Epithelial cell of esophagus (primary cell): ENCODE measurements at regions not wholly inside any gene's neighbourhood (a gene's known extent, or its start where the extent isn't known, plus 50 kb on each side); places are given as distances from the start of the nearest gene placed in this dataset.

Experiments used
- DNase-seq: peaks from one replicate; pipeline ENCODE4 v3.0.0; 2010; ENCODE audit warnings: low read depth
- H3K4me3 ChIP-seq: 2 replicates; pipeline ENCODE4 v1.5.1; 2011; ENCODE audit warnings: mild to moderate bottlenecking, low read length, control low read depth
- CTCF ChIP-seq: IDR thresholded peaks from 2 replicates; pipeline ENCODE4 v1.5.1; 2011; ENCODE audit warnings: low read depth, mild to moderate bottlenecking, low read length, control low read depth, inconsistent platforms; ENCODE audit not compliant: insufficient read depth; ENCODE audit errors: missing control alignments

DNA sequence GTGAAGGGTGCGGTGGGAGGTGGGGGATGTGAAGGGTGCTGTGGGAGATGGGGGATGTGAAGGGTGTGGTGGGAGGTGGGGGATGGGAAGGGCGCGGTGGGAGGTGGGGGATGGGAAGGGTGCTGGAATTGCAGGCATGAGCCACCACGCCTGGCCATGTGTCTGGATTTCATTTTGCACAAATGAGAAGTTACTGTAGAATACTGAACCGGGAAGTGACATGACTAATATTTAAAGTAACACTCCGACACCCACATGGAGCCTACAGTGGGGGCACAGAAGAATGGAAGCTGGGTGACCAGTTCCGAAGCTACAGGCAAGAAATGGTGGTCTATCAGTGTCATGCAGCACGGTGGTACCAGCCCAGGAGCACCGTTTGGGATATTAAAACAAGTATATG lies 69.9 kb upstream of the SPTLC1 start:
- TF ChIP-seq CTCF = no peak
- DNase-seq = no peak
- no peak overlapping the region for H3K4me3 ChIP-seq

GRCh38 chr9:92184041-92184564 lies 68.9 kb upstream of the SPTLC1 start:
- H3K4me3 ChIP-seq = no peak overlapping the region
- no peak for DNase-seq
- no peak for TF ChIP-seq CTCF

- H3K4me3 ChIP-seq = no peak overlapping the region
- no peak for DNase-seq
- no peak for TF ChIP-seq CTCF
These were observed 68.2 kb upstream of the SPTLC1 start for GRCh38 chr9:92183449-92183848.

GRCh38 chr9:92181296-92181695 lies 66.1 kb upstream of the SPTLC1 start:
- TF ChIP-seq CTCF = no peak

DNA sequence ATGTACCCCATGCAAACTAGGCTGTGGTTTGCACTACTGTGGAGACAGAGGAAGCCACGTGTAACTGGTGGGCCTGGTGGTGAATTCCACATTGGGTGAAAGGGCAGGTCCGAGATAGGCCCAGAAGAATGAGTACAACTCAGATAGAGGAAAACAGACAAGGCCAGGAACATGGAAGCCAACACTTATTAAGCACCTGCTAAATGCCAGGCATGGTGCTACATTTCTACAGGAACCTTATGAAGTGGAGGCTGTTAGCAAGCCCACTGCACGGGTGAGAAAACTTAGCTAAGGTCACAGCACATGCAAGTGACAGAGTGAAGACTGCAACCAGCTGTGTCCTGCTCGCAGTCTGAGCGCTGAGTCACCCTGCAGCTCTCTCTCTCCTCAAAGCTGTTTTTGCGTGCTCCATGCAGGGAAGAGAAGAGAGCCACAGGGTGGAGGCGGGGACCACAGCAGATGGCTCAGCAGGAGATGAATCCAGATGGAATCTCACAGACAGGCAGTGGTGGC lies 65.5 kb upstream of the SPTLC1 start:
- peak; percentile 50 for DNase-seq
- TF ChIP-seq CTCF = no peak
- H3K4me3 ChIP-seq = no peak overlapping the region

More at GRCh38 chr9:92181296-92181695, 66.1 kb upstream of the SPTLC1 start:
- no peak overlapping the region for H3K4me3 ChIP-seq
- no peak for DNase-seq

DNA sequence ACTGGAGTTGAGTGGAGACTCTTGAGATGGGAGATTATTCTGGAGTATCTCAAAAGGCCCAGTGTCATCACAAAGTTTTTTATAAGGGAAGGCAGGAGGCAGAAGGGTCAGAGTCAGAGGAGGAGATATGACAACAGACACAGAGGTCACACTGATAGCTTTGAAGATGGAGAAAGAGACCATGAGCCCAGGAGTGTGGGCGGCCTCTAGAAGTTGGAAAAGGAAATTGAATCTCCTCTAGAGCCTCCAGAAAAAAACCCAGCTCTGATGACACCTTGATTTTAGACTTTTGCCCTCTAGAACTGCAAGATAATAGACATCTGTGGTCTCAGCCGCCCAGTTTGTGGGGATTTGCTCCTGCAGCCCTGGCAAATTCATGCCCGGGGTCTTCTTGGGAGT lies 64.8 kb upstream of the SPTLC1 start:
- no peak for DNase-seq
- TF ChIP-seq CTCF = no peak
- no peak overlapping the region for H3K4me3 ChIP-seq

DNA sequence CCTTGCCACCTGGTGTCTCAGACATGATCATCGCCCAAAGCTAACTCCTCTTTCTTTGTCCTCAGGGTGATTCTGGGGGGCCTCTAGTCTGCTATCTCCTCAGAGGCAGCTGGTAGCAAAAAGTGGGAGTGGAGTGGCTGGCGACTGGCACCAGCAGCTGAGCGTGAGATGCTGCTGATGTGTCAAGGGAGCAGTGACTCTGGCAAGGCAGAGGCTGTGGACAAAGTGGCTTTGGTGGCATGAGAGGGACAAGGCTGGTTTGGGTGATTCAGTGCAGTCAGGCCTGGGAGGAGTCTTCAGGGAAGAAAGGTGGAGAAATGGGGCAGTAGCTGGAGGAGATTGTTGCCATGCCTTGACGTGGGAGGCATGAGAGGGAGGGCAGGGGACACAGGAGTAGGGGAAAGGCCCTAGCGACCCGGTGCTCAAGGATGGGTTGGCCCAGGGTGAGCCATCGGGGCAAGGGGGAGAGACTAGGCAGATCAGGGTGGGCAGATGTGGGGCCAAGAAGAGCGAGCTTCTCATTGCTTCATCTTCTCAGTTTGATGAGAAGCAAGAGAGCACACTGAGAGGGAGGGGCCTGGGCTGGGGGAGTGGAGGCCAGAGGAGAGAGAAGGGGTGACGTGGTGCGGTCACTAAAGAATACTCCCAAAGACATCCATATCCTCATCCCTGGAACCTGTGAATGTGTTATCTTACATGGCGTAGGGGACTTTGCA lies 64.2 kb upstream of the SPTLC1 start:
- no peak for DNase-seq
- no peak for TF ChIP-seq CTCF
- H3K4me3 ChIP-seq = no peak overlapping the region
